ENCODE measurements at regions not wholly inside any gene's neighbourhood (a gene's known extent, or its start where the extent isn't known, plus 50 kb on each side); places are given as distances from the start of the nearest gene placed in this dataset.

- TF ChIP-seq CTCF (IDR thresholded peaks at IDR 0.05) (no peak), EZH2 (IDR thresholded peaks at IDR 0.05) (no peak)
These were observed 543.9 kb downstream of the AJAP1 start for GRCh38 chr1:5198328-5198727.

Data from neural progenitor cell (in vitro differentiated cells).